GM12878 (cell line): ENCODE measurements at regions not wholly inside any gene's neighbourhood (a gene's known extent, or its start where the extent isn't known, plus 50 kb on each side); places are given as distances from the start of the nearest gene placed in this dataset.

ENCODE experiments used
- ATAC-seq: fragments of 200-7000 bp; cut with Tn5 transposase; 3 replicates; pipeline ENCODE4 v1.9.1; 2020; ENCODE audit warnings: mild to moderate bottlenecking, moderate library complexity
- BruUV-seq: library from RNA; stranded (reverse); fragments of 400-500 nt; replicated peaks from 2 replicates; lab custom pipeline; 2021; lab: Mats Ljungman, UMichigan
- CTCF ChIA-PET: fragments of 300-600 bp; sonication (Branson Sonifier 250); formaldehyde crosslinking; extraction: SDS; loops from one replicate; lab custom pipeline; 2021; ENCODE audit warnings: inconsistent platforms; lab: Yijun Ruan, JAX
- POLR2A ChIA-PET: fragments of 350-600 bp; formaldehyde crosslinking; extraction: SDS; loops from one replicate; lab custom pipeline; 2021; ENCODE audit warnings: inconsistent platforms; lab: Charles Lee
- RAD21 ChIA-PET: fragments of 300-600 bp; sonication (Branson Sonifier 250); formaldehyde crosslinking; loops from one replicate; lab custom pipeline; 2023; ENCODE audit warnings: antibody characterized with exemption; ENCODE audit not compliant: unreplicated experiment; lab: Charles Lee
- SMC1A ChIA-PET: fragments of 300-600 bp; sonication (Branson Sonifier 250); formaldehyde crosslinking; loops from one replicate; lab custom pipeline; 2023; ENCODE audit not compliant: unreplicated experiment, uncharacterized antibody; lab: Charles Lee
- DNase-seq: peaks from one replicate; pipeline ENCODE4 v3.0.0-alpha.2; 2011; ENCODE audit warnings: low read depth, low spot score
- FAIRE-seq: peaks from 3 replicates; lab custom pipeline; 2011; peaks lifted over from hg19 to GRCh38; lab: Jason Lieb, UNC
- H2AFZ ChIP-seq: 2 replicates; pipeline ENCODE4 v1.6.0; 2011; ENCODE audit warnings: low read depth, low read length, control low read depth; ENCODE audit not compliant: control insufficient read depth
- H3K27ac ChIP-seq: 2 replicates; pipeline ENCODE4 v1.5.1; 2011; ENCODE audit warnings: control low read depth; ENCODE audit not compliant: control insufficient read depth, insufficient read depth
- H3K27me3 ChIP-seq, 2 experiments: replicated peaks in 1 of 2; 2 replicates each; pipeline versions ENCODE4 v1.6.0 to v1.6.1; 2011; ENCODE audit warnings: low read length in 1 of 2; ENCODE audit not compliant: control insufficient read depth in 2 of 2, insufficient read depth in 2 of 2
- H3K36me3 ChIP-seq, 2 experiments: 2 replicates each; pipeline ENCODE4 v1.5.1; 2011; ENCODE audit warnings: low read length in 1 of 2; ENCODE audit not compliant: control insufficient read depth in 2 of 2, insufficient read depth in 2 of 2
- H3K4me1 ChIP-seq: 2 replicates; pipeline ENCODE4 v1.6.1; 2011; ENCODE audit warnings: mild to moderate bottlenecking, low read length, moderate library complexity, mixed read lengths; ENCODE audit not compliant: control insufficient read depth, insufficient read depth
- H3K4me2 ChIP-seq: 2 replicates; pipeline ENCODE4 v1.6.0; 2011; ENCODE audit warnings: control low read depth; ENCODE audit not compliant: control insufficient read depth, insufficient read depth
- H3K4me3 ChIP-seq: fragments of 200-600 bp; sonication (generic); 2 replicates; pipeline ENCODE4 v1.5.1; 2016
- H3K79me2 ChIP-seq: 2 replicates; pipeline ENCODE4 v1.6.0; 2011; ENCODE audit warnings: low read length; ENCODE audit not compliant: control insufficient read depth, insufficient read depth
- H3K9ac ChIP-seq: 2 replicates; pipeline ENCODE4 v1.8.0; 2011; ENCODE audit warnings: low read length, control low read depth, mixed read lengths; ENCODE audit not compliant: control insufficient read depth, insufficient read depth
- H3K9me3 ChIP-seq: replicated peaks from 3 replicates; pipeline ENCODE4 v1.5.1; 2011; ENCODE audit warnings: mild to moderate bottlenecking, low read length; ENCODE audit not compliant: control insufficient read depth, insufficient read depth
- H4K20me1 ChIP-seq: 2 replicates; pipeline ENCODE4 v1.6.0; 2011; ENCODE audit not compliant: control insufficient read depth, insufficient read depth
- EP300 ChIP-seq, 2 experiments: fragments of 150-350 bp in 1 of 2; IDR thresholded peaks; 2 replicates each; pipeline ENCODE4 v1.6.1; 2011 to 2012; ENCODE audit warnings: low read depth in 2 of 2, low read length in 2 of 2, borderline replicate concordance in 1 of 2, improper control_type of control experiment in 1 of 2, inconsistent platforms in 1 of 2; ENCODE audit not compliant: control insufficient read depth in 1 of 2
- ETV6 ChIP-seq, 2 experiments: fragments of 450-650 bp in 1 of 2; IDR thresholded peaks in 1 of 2; conservative IDR thresholded peaks in 1 of 2; 2 replicates each; pipeline ENCODE4 v1.6.1; 2014; ENCODE audit warnings: antibody characterized with exemption in 1 of 2, borderline replicate concordance in 1 of 2, low read depth in 1 of 2, mild to moderate bottlenecking in 1 of 2, moderate library complexity in 1 of 2
- HDAC6 ChIP-seq: fragments of 200-600 bp; sonication (generic); IDR thresholded peaks from one replicate; pipeline ENCODE4 v1.8.0; 2017; ENCODE audit warnings: antibody characterized with exemption; ENCODE audit not compliant: unreplicated experiment
- IRF4 ChIP-seq: IDR thresholded peaks from 2 replicates; pipeline ENCODE4 v1.6.1; 2011; ENCODE audit warnings: low read depth, low read length
- JUND ChIP-seq: IDR thresholded peaks from 2 replicates; pipeline ENCODE4 v1.6.1; 2012; ENCODE audit warnings: low read depth, mild to moderate bottlenecking, low read length, improper control_type of control experiment, moderate library complexity
- NFYB ChIP-seq: IDR thresholded peaks from 2 replicates; pipeline ENCODE4 v1.6.1; 2011; ENCODE audit warnings: low read depth, mild to moderate bottlenecking, low read length, improper control_type of control experiment, moderate library complexity; ENCODE audit not compliant: insufficient read depth
- PML ChIP-seq: IDR thresholded peaks from 2 replicates; pipeline ENCODE4 v1.6.1; 2012; ENCODE audit warnings: low read length, inconsistent platforms
- RFX5 ChIP-seq: IDR thresholded peaks from 2 replicates; pipeline ENCODE4 v1.6.1; 2011; ENCODE audit warnings: low read depth, low read length, improper control_type of control experiment
- SMARCA5 ChIP-seq: fragments of 450-650 bp; IDR thresholded peaks from 2 replicates; pipeline ENCODE4 v1.6.1; 2017; ENCODE audit warnings: mild to moderate bottlenecking
- SP1 ChIP-seq: IDR thresholded peaks from one replicate; pipeline ENCODE4 v1.6.1; 2011; ENCODE audit warnings: low read depth, low read length
- SUPT20H ChIP-seq: IDR thresholded peaks from 2 replicates; pipeline ENCODE4 v1.6.1; 2011; ENCODE audit warnings: low read depth, mild to moderate bottlenecking, low read length, moderate library complexity, borderline replicate concordance; ENCODE audit not compliant: control insufficient read depth
- USF2 ChIP-seq: IDR thresholded peaks from 2 replicates; pipeline ENCODE4 v1.6.1; 2011; ENCODE audit warnings: low read depth, low read length, improper control_type of control experiment, borderline replicate concordance
- ZBTB11 ChIP-seq: fragments of 450-650 bp; formaldehyde crosslinking; IDR thresholded peaks from 2 replicates; pipeline ENCODE4 v1.5.0; 2022; ENCODE audit warnings: mild to moderate bottlenecking, missing genetic modification characterization
- ZBTB33 ChIP-seq: fragments of 450-650 bp; IDR thresholded peaks from 2 replicates; pipeline ENCODE4 v1.6.1; 2017; ENCODE audit warnings: mild to moderate bottlenecking
- ZSCAN29 ChIP-seq: fragments of 450-650 bp; IDR thresholded peaks from 2 replicates; pipeline ENCODE4 v1.6.1; 2017; ENCODE audit warnings: mild to moderate bottlenecking, moderate library complexity
- WGBS: methylation state at CpG from one replicate; pipeline ENCODE4 v1.1.6; 2016; ENCODE audit warnings: low lambda C conversion rate; ENCODE audit not compliant: insufficient replicate concordance, insufficient coverage; ENCODE audit errors: missing lambda C conversion rate; 5-methylcytosine and 5-hydroxymethylcytosine counted together
- in situ Hi-C: fragments of 300-500 bp; cut with MboI; formaldehyde crosslinking; loops from 9 replicates; pipeline ENCODE4 v1.14.3; 2018; ENCODE audit warnings: mixed read lengths
- intact Hi-C: fragments of 100-400 bp; cut with micrococcal nuclease; formaldehyde crosslinking; loops from one replicate; pipeline ENCODE4 v1.14.2; 2022; ENCODE audit not compliant: unreplicated experiment
- TF ChIP-seq, protein P1 (sequence below), 3 experiments: IDR thresholded peaks in 2 of 3; conservative IDR thresholded peaks in 1 of 3; 2 replicates each; pipeline ENCODE4 v1.5.1; 2011; ENCODE audit warnings: low read depth in 3 of 3, low read length in 3 of 3, mild to moderate bottlenecking in 3 of 3, control low read depth in 2 of 3, moderate library complexity in 2 of 3, inconsistent platforms in 1 of 3, mixed read lengths in 1 of 3; ENCODE audit not compliant: control insufficient read depth in 2 of 3, insufficient read depth in 1 of 3; ENCODE audit errors: extremely low read depth in 1 of 3

DNA sequence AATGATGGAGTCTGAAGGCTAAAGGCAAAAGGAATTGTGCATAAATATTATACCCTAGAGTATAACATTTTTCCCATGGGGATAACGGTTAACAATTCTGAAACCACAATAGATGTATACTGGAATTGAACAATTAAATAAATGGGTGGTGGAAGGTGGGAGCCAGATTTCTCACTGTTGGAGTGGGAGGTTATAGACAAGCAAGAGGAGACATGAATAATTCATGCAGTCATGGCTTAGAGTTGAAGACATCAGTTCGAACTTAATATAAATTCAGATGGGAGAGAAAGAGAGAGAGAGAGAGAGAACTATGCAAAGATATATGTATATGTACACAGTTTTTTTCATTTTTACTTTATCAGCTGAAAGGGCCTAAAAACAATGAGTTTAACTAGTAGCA, 523.9 kb downstream of the FOXG1 start:
- no peak overlapping the region for H3K4me3 ChIP-seq
- ATAC-seq = no peak
- H3K4me2 ChIP-seq = no peak overlapping the region
- no peak overlapping the region for H3K27ac ChIP-seq
- no peaks in the 10 kb centered on the region; the same call in 2 of the 3 replicates for H3K9me3 ChIP-seq
- H3K4me1 ChIP-seq = no peaks in the 10 kb centered on the region
- no peak for FAIRE-seq
- H3K27me3 ChIP-seq = no peaks in the 10 kb centered on the region
- no peaks in the 10 kb centered on the region for H3K79me2 ChIP-seq
- in situ Hi-C loops (no loop called here), intact Hi-C loops (no loop called here)
- TF ChIP-seq USF2 = no peak
- no peak for TF ChIP-seq NFYB
- no peak for TF ChIP-seq PML
- no peak for TF ChIP-seq SP1
- no peak for TF ChIP-seq SMARCA5
- no peak for TF ChIP-seq ZBTB33
- no peak for TF ChIP-seq SUPT20H
- TF ChIP-seq, protein P1, sequence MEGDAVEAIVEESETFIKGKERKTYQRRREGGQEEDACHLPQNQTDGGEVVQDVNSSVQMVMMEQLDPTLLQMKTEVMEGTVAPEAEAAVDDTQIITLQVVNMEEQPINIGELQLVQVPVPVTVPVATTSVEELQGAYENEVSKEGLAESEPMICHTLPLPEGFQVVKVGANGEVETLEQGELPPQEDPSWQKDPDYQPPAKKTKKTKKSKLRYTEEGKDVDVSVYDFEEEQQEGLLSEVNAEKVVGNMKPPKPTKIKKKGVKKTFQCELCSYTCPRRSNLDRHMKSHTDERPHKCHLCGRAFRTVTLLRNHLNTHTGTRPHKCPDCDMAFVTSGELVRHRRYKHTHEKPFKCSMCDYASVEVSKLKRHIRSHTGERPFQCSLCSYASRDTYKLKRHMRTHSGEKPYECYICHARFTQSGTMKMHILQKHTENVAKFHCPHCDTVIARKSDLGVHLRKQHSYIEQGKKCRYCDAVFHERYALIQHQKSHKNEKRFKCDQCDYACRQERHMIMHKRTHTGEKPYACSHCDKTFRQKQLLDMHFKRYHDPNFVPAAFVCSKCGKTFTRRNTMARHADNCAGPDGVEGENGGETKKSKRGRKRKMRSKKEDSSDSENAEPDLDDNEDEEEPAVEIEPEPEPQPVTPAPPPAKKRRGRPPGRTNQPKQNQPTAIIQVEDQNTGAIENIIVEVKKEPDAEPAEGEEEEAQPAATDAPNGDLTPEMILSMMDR (IDR thresholded peaks at IDR 0.05 in 2 of 3, conservative IDR thresholded peaks at IDR 0.05 in 1 of 3; ENCODE audit: control insufficient read depth in 2 of 3, extremely low read depth in 1 of 3, insufficient read depth in 1 of 3, low read depth in 3 of 3, low read length in 3 of 3) = no peak
- no peak for TF ChIP-seq ZSCAN29
- no peak for TF ChIP-seq EP300 (IDR thresholded peaks at IDR 0.05; ENCODE audit: borderline replicate concordance in 1 of 2, control insufficient read depth in 1 of 2, low read depth in 2 of 2, low read length in 2 of 2)
- no peak for TF ChIP-seq ZBTB11 (CRISPR knock-in tag)
- no peak for TF ChIP-seq RFX5
- no peak for TF ChIP-seq JUND
- no peak for TF ChIP-seq IRF4
- no peak for TF ChIP-seq HDAC6
- no peak for TF ChIP-seq ETV6 (conservative IDR thresholded peaks at IDR 0.05 in 1 of 2, IDR thresholded peaks at IDR 0.05 in 1 of 2; ENCODE audit: borderline replicate concordance in 1 of 2, low read depth in 1 of 2)
- CTCF ChIA-PET = no interaction called here
- BruUV-seq = no TSS peak
- RAD21 ChIA-PET = no interaction called here
- WGBS = 6% methylated on average over 2 of the region's 2 CpGs
- DNase-seq = no peak
- H3K9ac ChIP-seq = no peak overlapping the region
- SMC1A ChIA-PET = no interaction called here
- no peaks in the 10 kb centered on the region for H3K36me3 ChIP-seq
- no peaks in the 10 kb centered on the region for H4K20me1 ChIP-seq
- no peak overlapping the region for H2AFZ ChIP-seq
- POLR2A ChIA-PET = no interaction called here
